ENCODE measurements at regions not wholly inside any gene's neighbourhood (a gene's known extent, or its start where the extent isn't known, plus 50 kb on each side); places are given as distances from the start of the nearest gene placed in this dataset.
"Not testable (repeated sequence)": the region's sequence is repeated elsewhere in the genome, so short reads cannot be mapped to it uniquely, and the experiment has no call there.

- not testable (repeated sequence) for DNase-seq
Measured at GRCh38 chr5:176061269-176061622, 93.1 kb upstream of the THOC3 start.

- DNase-seq = not testable (repeated sequence)
Measured at GRCh38 chr5:176061660-176062059, 93.5 kb upstream of the THOC3 start.

GRCh38 chr5:176066262-176066945 is 98.3 kb upstream of the THOC3 start:
- not testable (repeated sequence) for DNase-seq

GRCh38 chr5:176067162-176067561 is 99.0 kb upstream of the THOC3 start:
- DNase-seq = not testable (repeated sequence)

GRCh38 chr5:176067948-176068347 is 99.8 kb upstream of the THOC3 start:
- DNase-seq = not testable (repeated sequence)

- DNase-seq = not testable (repeated sequence)
Measured at GRCh38 chr5:176073996-176074571, 106.0 kb upstream of the THOC3 start.

GRCh38 chr5:176083717-176084116 is 115.6 kb upstream of the THOC3 start:
- not testable (repeated sequence) for DNase-seq

- not testable (repeated sequence) for DNase-seq
Measured at GRCh38 chr5:176103083-176103482, 135.0 kb upstream of the THOC3 start.

GRCh38 chr5:176112888-176113287 is 125.3 kb upstream of the SIMC1 start:
- DNase-seq = not testable (repeated sequence)

GRCh38 chr5:176113673-176114335 is 124.4 kb upstream of the SIMC1 start:
- not testable (repeated sequence) for DNase-seq

- not testable (repeated sequence) for DNase-seq
Measured at GRCh38 chr5:176114825-176115224, 123.4 kb upstream of the SIMC1 start.

GRCh38 chr5:176117699-176118238 is 120.5 kb upstream of the SIMC1 start:
- DNase-seq = not testable (repeated sequence)

GRCh38 chr5:176122361-176122760 is 115.9 kb upstream of the SIMC1 start:
- DNase-seq = not testable (repeated sequence)

- not testable (repeated sequence) for DNase-seq
Measured at GRCh38 chr5:176124120-176124519, 114.1 kb upstream of the SIMC1 start.

- DNase-seq = no peak
Measured at GRCh38 chr5:176131771-176132170, 106.5 kb upstream of the SIMC1 start.

GRCh38 chr5:176132471-176133288 is 105.5 kb upstream of the SIMC1 start:
- DNase-seq = no peak

- no peak for DNase-seq
Measured at GRCh38 chr5:176133289-176133870, 104.8 kb upstream of the SIMC1 start.

- DNase-seq = no peak
Measured at GRCh38 chr5:176133877-176134276, 104.3 kb upstream of the SIMC1 start.

- DNase-seq = peak; percentile 9
Measured at GRCh38 chr5:176134529-176135223, 103.5 kb upstream of the SIMC1 start.

- not testable (repeated sequence) for DNase-seq
Measured at GRCh38 chr5:176140138-176140537, 98.1 kb upstream of the SIMC1 start.

GRCh38 chr5:176144508-176144907 is 93.7 kb upstream of the SIMC1 start:
- DNase-seq = no peak

GRCh38 chr5:176149948-176150347 is 88.3 kb upstream of the SIMC1 start:
- not testable (repeated sequence) for DNase-seq

All from hematopoietic multipotent progenitor cell treated with erythropoietin and hydrocortisone succinate and interleukin-3 and kit ligand, for 8 days (in vitro differentiated cells).